ENCODE measurements at regions not wholly inside any gene's neighbourhood (a gene's known extent, or its start where the extent isn't known, plus 50 kb on each side); places are given as distances from the start of the nearest gene placed in this dataset.
"Not testable (repeated sequence)": the region's sequence is repeated elsewhere in the genome, so short reads cannot be mapped to it uniquely, and the experiment has no call there.

DNA sequence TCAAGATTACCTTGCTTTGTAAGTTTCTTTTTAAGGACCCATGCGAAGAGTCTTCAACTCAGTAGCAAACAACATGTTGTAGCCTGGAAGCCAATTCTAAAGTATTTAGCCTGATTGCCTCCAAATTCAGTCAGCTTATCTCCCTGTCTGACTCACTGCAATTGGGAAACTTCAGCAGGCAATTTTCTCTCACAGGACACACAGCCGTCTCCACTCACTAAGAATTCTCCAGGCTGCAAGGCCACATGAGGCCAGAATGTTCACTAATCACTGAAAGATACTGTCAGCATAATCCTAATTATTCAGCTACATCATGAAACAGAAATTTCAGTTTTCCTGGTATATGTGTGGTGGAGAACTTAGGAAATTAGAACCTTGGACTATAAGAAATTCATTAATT, 78.1 kb upstream of the PDE1A start:
- no peak for DNase-seq (ENCODE audit: low read depth)
- H3K4me3 ChIP-seq (ENCODE audit: low read depth, low read length), result no peak overlapping the region
- in situ Hi-C loops (cut with HindIII; ENCODE audit: low sequenced_read_pairs), result no loop called here
- TF ChIP-seq, protein P1, sequence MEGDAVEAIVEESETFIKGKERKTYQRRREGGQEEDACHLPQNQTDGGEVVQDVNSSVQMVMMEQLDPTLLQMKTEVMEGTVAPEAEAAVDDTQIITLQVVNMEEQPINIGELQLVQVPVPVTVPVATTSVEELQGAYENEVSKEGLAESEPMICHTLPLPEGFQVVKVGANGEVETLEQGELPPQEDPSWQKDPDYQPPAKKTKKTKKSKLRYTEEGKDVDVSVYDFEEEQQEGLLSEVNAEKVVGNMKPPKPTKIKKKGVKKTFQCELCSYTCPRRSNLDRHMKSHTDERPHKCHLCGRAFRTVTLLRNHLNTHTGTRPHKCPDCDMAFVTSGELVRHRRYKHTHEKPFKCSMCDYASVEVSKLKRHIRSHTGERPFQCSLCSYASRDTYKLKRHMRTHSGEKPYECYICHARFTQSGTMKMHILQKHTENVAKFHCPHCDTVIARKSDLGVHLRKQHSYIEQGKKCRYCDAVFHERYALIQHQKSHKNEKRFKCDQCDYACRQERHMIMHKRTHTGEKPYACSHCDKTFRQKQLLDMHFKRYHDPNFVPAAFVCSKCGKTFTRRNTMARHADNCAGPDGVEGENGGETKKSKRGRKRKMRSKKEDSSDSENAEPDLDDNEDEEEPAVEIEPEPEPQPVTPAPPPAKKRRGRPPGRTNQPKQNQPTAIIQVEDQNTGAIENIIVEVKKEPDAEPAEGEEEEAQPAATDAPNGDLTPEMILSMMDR (IDR thresholded peaks at IDR 0.05; ENCODE audit: low read depth, low read length, missing control alignments), result no peak

DNA sequence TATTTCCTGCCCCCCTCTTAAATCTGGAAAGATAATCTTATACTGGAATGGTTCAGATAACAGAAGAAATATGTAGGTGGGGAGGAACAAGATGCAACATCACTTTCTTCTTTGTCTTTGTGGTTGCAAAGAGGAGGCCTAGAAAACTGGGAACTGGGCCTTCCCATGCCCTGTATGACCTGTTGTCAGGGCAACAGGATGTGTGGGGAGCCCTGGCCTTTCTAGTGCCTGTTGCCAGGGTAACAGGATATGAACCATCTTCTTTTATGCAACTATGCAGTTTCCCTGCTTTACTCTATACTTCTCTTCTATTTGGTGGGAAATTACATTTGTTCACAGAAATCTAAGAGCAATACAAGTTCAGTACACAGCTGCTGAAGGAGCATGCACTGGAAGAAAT, 79.8 kb upstream of the PDE1A start:
- in situ Hi-C loops (cut with HindIII; ENCODE audit: low sequenced_read_pairs), result no loop called here
- H3K4me3 ChIP-seq (ENCODE audit: low read depth, low read length), result no peak overlapping the region
- TF ChIP-seq, protein P1 (IDR thresholded peaks at IDR 0.05; ENCODE audit: low read depth, low read length, missing control alignments), result no peak
- no peak for DNase-seq (ENCODE audit: low read depth)

DNA sequence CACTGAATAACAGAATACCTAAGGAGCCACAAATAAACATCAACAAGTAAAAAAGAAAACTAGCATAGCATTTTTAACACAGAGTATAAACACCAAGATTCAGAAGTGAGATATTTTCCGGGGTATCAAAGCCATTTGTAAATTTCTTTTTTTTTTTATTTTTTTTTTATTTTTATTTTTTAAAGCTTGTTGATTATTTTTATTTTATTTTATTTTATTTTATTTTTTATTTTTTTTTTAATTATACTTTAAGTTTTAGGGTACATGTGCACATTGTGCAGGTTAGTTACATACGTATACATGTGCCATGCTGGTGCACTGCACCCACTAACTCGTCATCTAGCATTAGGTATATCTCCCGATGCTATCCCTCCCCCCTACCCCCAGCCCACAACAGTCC, 81.7 kb upstream of the PDE1A start:
- DNase-seq (ENCODE audit: low read depth); H3K4me3 ChIP-seq (ENCODE audit: low read depth, low read length); in situ Hi-C loops (cut with HindIII; ENCODE audit: low sequenced_read_pairs): not testable (repeated sequence)

DNA sequence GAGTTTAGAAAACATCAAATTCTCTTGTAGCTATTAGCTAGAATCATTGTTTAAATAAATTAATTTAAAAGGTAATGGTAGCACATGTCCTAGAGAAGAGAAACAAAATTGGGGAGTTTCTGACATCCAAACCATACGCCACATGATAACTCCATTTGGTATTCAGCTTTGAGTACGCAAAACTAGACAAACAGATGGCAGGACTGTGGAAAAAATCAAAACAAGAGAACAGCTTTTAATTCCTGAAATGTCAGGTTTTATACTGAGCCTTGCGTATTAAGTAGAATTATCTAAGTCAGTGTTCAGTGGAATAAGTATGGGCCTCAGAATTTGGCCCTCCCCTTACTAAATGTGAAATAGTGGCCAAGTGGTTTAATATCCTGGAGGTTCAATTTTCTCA, 82.4 kb upstream of the PDE1A start:
- TF ChIP-seq, protein P1 (IDR thresholded peaks at IDR 0.05; ENCODE audit: low read depth, low read length, missing control alignments), result no peak
- H3K4me3 ChIP-seq (ENCODE audit: low read depth, low read length), result no peak overlapping the region
- in situ Hi-C loops (cut with HindIII; ENCODE audit: low sequenced_read_pairs), result no loop called here
- DNase-seq (ENCODE audit: low read depth), result no peak

DNA sequence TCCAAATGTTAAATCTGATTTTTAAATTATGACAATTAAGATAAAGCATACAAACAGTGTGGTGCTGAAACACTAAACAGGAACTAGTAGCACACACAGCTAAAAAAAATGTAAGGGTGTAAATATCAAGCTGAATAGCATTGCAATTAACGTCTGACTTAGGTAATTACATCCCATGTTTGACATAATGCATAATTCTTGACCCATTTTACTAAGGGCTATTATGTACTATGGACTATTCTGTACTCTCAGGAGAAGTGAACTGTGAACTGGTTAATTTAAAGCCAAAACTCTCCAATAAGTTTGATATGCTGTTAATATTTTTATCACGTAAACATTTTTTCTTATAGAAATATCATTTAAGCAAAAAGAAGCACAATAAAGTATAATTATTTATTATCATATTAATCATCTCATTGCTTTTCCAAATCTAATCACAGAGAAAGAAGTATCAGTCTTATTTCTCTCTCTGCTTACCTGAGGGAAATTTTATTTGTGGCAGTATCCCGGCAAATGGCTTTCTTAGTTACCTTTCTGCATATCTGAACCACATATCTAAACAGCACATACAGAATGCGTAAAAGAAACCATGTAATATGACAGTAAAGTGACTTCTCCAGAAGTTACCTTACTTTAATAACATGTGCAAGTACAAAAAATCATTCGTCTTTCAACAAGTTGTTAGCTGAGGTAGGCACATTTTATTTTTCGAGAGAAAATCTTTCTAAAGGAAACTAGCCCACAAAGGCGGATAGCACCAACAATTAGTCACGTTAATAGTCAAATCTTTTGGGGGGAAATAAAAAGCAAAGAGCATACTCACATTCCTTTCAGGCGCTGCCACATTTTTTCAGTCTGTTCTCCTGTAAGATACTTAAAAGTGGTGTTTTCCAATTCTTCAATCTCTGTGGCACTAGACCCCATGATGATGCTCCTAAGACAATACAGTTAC, 94.9 kb upstream of the PDE1A start:
- in situ Hi-C loops (cut with HindIII; ENCODE audit: low sequenced_read_pairs), result no loop called here
- DNase-seq (ENCODE audit: low read depth), result no peak
- H3K4me3 ChIP-seq (ENCODE audit: low read depth, low read length), result no peak overlapping the region
- TF ChIP-seq, protein P1 (IDR thresholded peaks at IDR 0.05; ENCODE audit: low read depth, low read length, missing control alignments), result no peak

DNA sequence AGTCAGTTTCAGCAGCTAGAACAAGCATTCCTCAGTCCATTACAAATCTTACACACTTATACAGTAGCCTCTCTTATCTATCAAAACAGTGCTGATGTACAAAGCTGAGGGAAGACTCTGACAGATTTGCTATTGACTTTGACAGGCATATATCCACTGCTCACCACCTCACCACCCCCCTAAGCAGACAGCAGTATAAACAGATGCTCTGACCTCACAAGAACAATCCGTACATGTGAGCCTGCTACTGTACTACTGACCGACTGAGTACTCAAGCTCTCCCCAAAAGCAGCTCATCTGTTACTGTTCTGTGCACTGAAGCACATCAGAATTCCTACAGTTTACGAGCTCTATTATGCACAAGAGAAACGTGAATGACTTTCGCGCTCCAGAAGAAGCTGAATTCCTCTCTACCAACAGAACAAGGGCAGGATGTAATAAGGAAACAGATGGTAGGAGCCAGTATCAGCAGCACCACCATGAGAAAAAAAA, 95.6 kb upstream of the PDE1A start:
- DNase-seq (ENCODE audit: low read depth), result peak; percentile 63
- in situ Hi-C loops (cut with HindIII; ENCODE audit: low sequenced_read_pairs), result no loop called here
- H3K4me3 ChIP-seq (ENCODE audit: low read depth, low read length), result peak overlapping the region; percentile 1
- TF ChIP-seq, protein P1 (IDR thresholded peaks at IDR 0.05; ENCODE audit: low read depth, low read length, missing control alignments), result no peak

DNA sequence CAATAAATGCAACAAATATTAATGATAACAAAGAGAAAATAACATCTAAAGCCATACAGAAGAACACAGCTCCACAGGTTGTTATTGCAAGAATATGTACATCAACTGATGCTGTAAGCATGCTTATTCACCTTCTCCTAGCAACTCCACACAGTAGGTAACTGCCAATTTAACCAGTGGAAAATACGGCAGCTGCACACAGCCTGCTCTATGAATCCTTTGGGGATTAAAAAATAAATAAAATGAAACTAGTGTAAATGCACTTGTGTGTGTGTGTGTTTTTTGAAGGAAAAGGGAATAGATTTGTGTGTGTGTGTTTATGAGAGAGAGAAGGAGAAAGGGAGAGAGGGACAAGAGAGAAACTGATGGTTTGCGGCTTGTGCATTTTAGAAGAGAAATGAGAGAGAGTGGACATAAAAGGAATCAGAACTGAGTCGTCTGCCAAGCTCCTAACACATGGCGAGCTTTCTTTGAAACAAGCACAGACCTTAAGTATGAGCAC, 96.2 kb upstream of the PDE1A start:
- H3K4me3 ChIP-seq (ENCODE audit: low read depth, low read length), result peak overlapping the region; percentile 1
- in situ Hi-C loops (cut with HindIII; ENCODE audit: low sequenced_read_pairs), result no loop called here
- TF ChIP-seq, protein P1 (IDR thresholded peaks at IDR 0.05; ENCODE audit: low read depth, low read length, missing control alignments), result no peak
- DNase-seq (ENCODE audit: low read depth), result peak; percentile 11
